ENCODE measurements at regions not wholly inside any gene's neighbourhood (a gene's known extent, or its start where the extent isn't known, plus 50 kb on each side); places are given as distances from the start of the nearest gene placed in this dataset.

DNA sequence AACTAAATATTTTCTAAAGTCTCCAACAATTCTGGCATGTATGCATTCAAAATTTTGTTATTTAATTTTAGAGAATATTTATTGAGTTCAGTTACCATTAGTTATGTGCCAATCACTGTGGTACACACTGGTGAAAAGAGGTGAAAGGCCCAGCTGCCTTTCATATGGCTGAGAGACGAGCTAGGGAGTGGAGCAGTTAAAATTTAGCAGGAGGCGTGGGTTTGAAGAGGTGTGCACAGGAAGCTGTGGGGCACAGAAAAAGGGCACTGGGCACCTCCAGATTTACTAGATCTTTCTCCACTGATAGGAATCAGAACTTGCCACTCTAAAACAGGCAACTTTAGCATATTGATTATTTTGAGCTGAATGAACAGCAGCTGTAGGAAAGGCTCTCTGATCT, 347.1 kb downstream of the CD83 start:
- no peaks in the 10 kb centered on the region for H3K27me3 ChIP-seq (ENCODE audit: insufficient read depth, low read length)
- no peak overlapping the region for H2AFZ ChIP-seq (ENCODE audit: low read length)
- no peak overlapping the region for H3K27ac ChIP-seq (ENCODE audit: insufficient read length, low read depth, low read length)
- H3K4me1 ChIP-seq (ENCODE audit: insufficient read depth, low read length): no peaks in the 10 kb centered on the region
- no peak overlapping the region for H4K91ac ChIP-seq (ENCODE audit: insufficient read length, low read depth, low read length)
- no peak overlapping the region for H2BK20ac ChIP-seq (ENCODE audit: low read depth, low read length, poor library complexity, severe bottlenecking)
- no peaks in the 10 kb centered on the region for H3K23me2 ChIP-seq (ENCODE audit: insufficient read length, low read depth, low read length, poor library complexity, severe bottlenecking)
- H3K4me1 Mint-ChIP-seq: peaks cover 6 to 9% of the 10 kb centered on the region in 2 experiments
- no peak overlapping the region for H3K56ac ChIP-seq (ENCODE audit: insufficient read length, low read depth, low read length)
- peaks cover 12 to 21% of the 10 kb centered on the region in 2 experiments; a peak in 4 of 5 replicates for H3K9me3 Mint-ChIP-seq
- H3K4ac ChIP-seq (ENCODE audit: low read depth, low read length): no peak overlapping the region
- H2BK120ac ChIP-seq (ENCODE audit: low read depth, low read length, poor library complexity, severe bottlenecking): no peak overlapping the region
- no peak overlapping the region for H3T11ph ChIP-seq (ENCODE audit: low read length)
- H2BK15ac ChIP-seq (ENCODE audit: low read depth, low read length): no peak overlapping the region
- DNase-seq: no peak
- no peak overlapping the region for H4K5ac ChIP-seq (ENCODE audit: insufficient read length, low read depth, low read length)
- H3K14ac ChIP-seq (ENCODE audit: insufficient read depth, low read length): no peak overlapping the region
- no peak overlapping the region for H3K18ac ChIP-seq (ENCODE audit: insufficient read length, low read depth, low read length)
- H2AK5ac ChIP-seq (ENCODE audit: insufficient read length, low read length): no peak overlapping the region
- no peaks in the 10 kb centered on the region; the same call in none of the 2 replicates for H3K27me3 Mint-ChIP-seq (ENCODE audit: low read depth)
- no peak overlapping the region for H3K27ac Mint-ChIP-seq
- H3K9me3 ChIP-seq (ENCODE audit: control insufficient read depth, low read depth, low read length): no peaks in the 10 kb centered on the region
- H3K36me3 Mint-ChIP-seq (ENCODE audit: insufficient read depth in 1 of 3, low read depth in 3 of 3): peaks cover 10 to 18% (median 13%) of the 10 kb centered on the region in 3 experiments
- H2BK5ac ChIP-seq (ENCODE audit: insufficient read length, low read length): no peak overlapping the region
- no peak overlapping the region for H3K4me3 Mint-ChIP-seq
- no peaks in the 10 kb centered on the region for H4K20me1 ChIP-seq (ENCODE audit: control insufficient read depth, insufficient read depth, insufficient read length)
- no peak overlapping the region for H2BK12ac ChIP-seq (ENCODE audit: insufficient read length, low read depth, low read length)
- H3K79me1 ChIP-seq (ENCODE audit: insufficient read depth, low read depth, low read length, poor library complexity, severe bottlenecking): no peaks in the 10 kb centered on the region
- H3K79me2 ChIP-seq (ENCODE audit: insufficient read depth, low read length): no peaks in the 10 kb centered on the region
- H3K9ac ChIP-seq (ENCODE audit: extremely low read depth, insufficient read length, low read length): no peak overlapping the region
- no peak overlapping the region for H4K8ac ChIP-seq (replicated peaks; ENCODE audit: insufficient read length, low read depth, low read length)
- H3K23ac ChIP-seq (ENCODE audit: insufficient read length, low read depth, low read length): no peak overlapping the region
- WGBS (ENCODE audit: extremely low coverage, insufficient read length, low lambda C conversion rate): no CpG with 5 or more reads among the region's 2 CpGs
- TF ChIP-seq, protein P1, sequence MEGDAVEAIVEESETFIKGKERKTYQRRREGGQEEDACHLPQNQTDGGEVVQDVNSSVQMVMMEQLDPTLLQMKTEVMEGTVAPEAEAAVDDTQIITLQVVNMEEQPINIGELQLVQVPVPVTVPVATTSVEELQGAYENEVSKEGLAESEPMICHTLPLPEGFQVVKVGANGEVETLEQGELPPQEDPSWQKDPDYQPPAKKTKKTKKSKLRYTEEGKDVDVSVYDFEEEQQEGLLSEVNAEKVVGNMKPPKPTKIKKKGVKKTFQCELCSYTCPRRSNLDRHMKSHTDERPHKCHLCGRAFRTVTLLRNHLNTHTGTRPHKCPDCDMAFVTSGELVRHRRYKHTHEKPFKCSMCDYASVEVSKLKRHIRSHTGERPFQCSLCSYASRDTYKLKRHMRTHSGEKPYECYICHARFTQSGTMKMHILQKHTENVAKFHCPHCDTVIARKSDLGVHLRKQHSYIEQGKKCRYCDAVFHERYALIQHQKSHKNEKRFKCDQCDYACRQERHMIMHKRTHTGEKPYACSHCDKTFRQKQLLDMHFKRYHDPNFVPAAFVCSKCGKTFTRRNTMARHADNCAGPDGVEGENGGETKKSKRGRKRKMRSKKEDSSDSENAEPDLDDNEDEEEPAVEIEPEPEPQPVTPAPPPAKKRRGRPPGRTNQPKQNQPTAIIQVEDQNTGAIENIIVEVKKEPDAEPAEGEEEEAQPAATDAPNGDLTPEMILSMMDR (conservative IDR thresholded peaks at IDR 0.05): no peak
- H3K4me2 ChIP-seq (ENCODE audit: insufficient read depth, insufficient read length, low read length): no peak overlapping the region
